IMR-90 (cell line): ENCODE measurements at regions not wholly inside any gene's neighbourhood (a gene's known extent, or its start where the extent isn't known, plus 50 kb on each side); places are given as distances from the start of the nearest gene placed in this dataset.

ENCODE experiments used
- ATAC-seq: fragments of 200-7000 bp; cut with Tn5 transposase; 2 replicates; pipeline ENCODE4 v1.9.1; 2020; ENCODE audit warnings: low read depth, mild to moderate bottlenecking, moderate library complexity
- BruUV-seq: library from RNA; stranded (reverse); fragments of 400-500 nt; replicated peaks from 2 replicates; lab custom pipeline; 2021; lab: Mats Ljungman, UMichigan
- CTCF ChIA-PET: fragments of 300-600 bp; formaldehyde crosslinking; extraction: SDS; loops from one replicate; lab custom pipeline; 2021; ENCODE audit warnings: antibody characterized with exemption; lab: Yijun Ruan, JAX
- POLR2A ChIA-PET: fragments of 300-600 bp; sonication (Branson Sonifier 250); formaldehyde crosslinking; loops from one replicate; lab custom pipeline; 2022; ENCODE audit warnings: antibody characterized with exemption; ENCODE audit not compliant: unreplicated experiment; lab: Charles Lee
- DNase-seq: peaks from one replicate; pipeline ENCODE4 v3.0.0; 2013
- H2AFZ ChIP-seq: replicated peaks from 2 replicates; pipeline ENCODE3; 2013; ENCODE audit warnings: low read length, mild to moderate bottlenecking; ENCODE audit not compliant: poor library complexity
- H2AK5ac ChIP-seq: 2 replicates; pipeline ENCODE4 v1.6.1; 2013; ENCODE audit warnings: low read depth, low read length, inconsistent platforms
- H2AK9ac ChIP-seq: replicated peaks from 2 replicates; pipeline ENCODE3; 2013; ENCODE audit warnings: mild to moderate bottlenecking, low read depth, low read length, moderate library complexity; ENCODE audit not compliant: poor library complexity
- H2BK120ac ChIP-seq: 2 replicates; pipeline ENCODE4 v1.6.1; 2013; ENCODE audit warnings: low read depth, low read length, inconsistent platforms
- H2BK15ac ChIP-seq: 3 replicates; pipeline ENCODE4 v1.6.1; 2013; ENCODE audit warnings: low read depth, low read length, inconsistent platforms
- H2BK20ac ChIP-seq: 2 replicates; pipeline ENCODE4 v1.6.1; 2013; ENCODE audit warnings: low read depth, mild to moderate bottlenecking, inconsistent platforms, low read length, moderate library complexity
- H2BK5ac ChIP-seq: 2 replicates; pipeline ENCODE4 v1.6.1; 2013; ENCODE audit warnings: mild to moderate bottlenecking, low read depth, low read length, inconsistent platforms; ENCODE audit not compliant: poor library complexity, severe bottlenecking
- H3K14ac ChIP-seq: replicated peaks from 2 replicates; pipeline ENCODE4 v1.6.1; 2013; ENCODE audit warnings: low read depth, low read length, inconsistent platforms
- H3K18ac ChIP-seq: 2 replicates; pipeline ENCODE4 v1.6.1; 2013; ENCODE audit warnings: low read depth, low read length, control low read depth
- H3K23ac ChIP-seq: 2 replicates; pipeline ENCODE4 v1.6.1; 2013; ENCODE audit warnings: low read depth, low read length, inconsistent platforms
- H3K27ac ChIP-seq: 2 replicates; pipeline ENCODE4 v1.5.1; 2013; ENCODE audit warnings: mild to moderate bottlenecking, control low read depth, low read length; ENCODE audit not compliant: insufficient read depth
- H3K27me3 ChIP-seq: 2 replicates; pipeline ENCODE4 v1.6.1; 2013; ENCODE audit warnings: low read length; ENCODE audit not compliant: control insufficient read depth, insufficient read depth
- H3K36me3 ChIP-seq: 2 replicates; pipeline ENCODE4 v1.6.1; 2013; ENCODE audit warnings: low read length, mixed read lengths; ENCODE audit not compliant: control insufficient read depth, insufficient read depth
- H3K4ac ChIP-seq: 2 replicates; pipeline ENCODE4 v1.6.1; 2013; ENCODE audit warnings: low read depth, low read length, inconsistent platforms
- H3K4me1 ChIP-seq: 2 replicates; pipeline ENCODE4 v1.6.1; 2013; ENCODE audit warnings: low read length, mixed read lengths; ENCODE audit not compliant: control insufficient read depth, insufficient read depth
- H3K4me2 ChIP-seq: 2 replicates; pipeline ENCODE4 v1.6.1; 2013; ENCODE audit warnings: low read depth, mild to moderate bottlenecking, control low read depth, low read length, moderate library complexity
- H3K4me3 ChIP-seq: 2 replicates; pipeline ENCODE4 v1.5.1; 2013; ENCODE audit warnings: low read depth, mild to moderate bottlenecking, control low read depth, low read length, moderate library complexity; ENCODE audit not compliant: insufficient read depth
- H3K56ac ChIP-seq: 2 replicates; pipeline ENCODE4 v1.6.1; 2013; ENCODE audit warnings: low read length, inconsistent platforms; ENCODE audit not compliant: insufficient read depth; ENCODE audit errors: extremely low read depth
- H3K79me1 ChIP-seq, 2 experiments: 2 replicates each; pipeline ENCODE4 v1.6.1; 2013; ENCODE audit warnings: low read length in 2 of 2, inconsistent platforms in 1 of 2, low read depth in 1 of 2
- H3K9ac ChIP-seq: 2 replicates; pipeline ENCODE4 v1.6.1; 2013; ENCODE audit warnings: low read depth, low read length, control low read depth
- H3K9me1 ChIP-seq: 2 replicates; pipeline ENCODE4 v1.6.1; 2013; ENCODE audit warnings: low read length, inconsistent platforms; ENCODE audit not compliant: insufficient read depth
- H3K9me3 ChIP-seq: 2 replicates; pipeline ENCODE4 v1.6.1; 2013; ENCODE audit warnings: low read length; ENCODE audit not compliant: control insufficient read depth, insufficient read depth
- H4K20me1 ChIP-seq: 2 replicates; pipeline ENCODE4 v1.6.1; 2013; ENCODE audit warnings: low read length, inconsistent platforms; ENCODE audit not compliant: insufficient read depth
- H4K5ac ChIP-seq: 2 replicates; pipeline ENCODE4 v1.6.1; 2013; ENCODE audit warnings: mild to moderate bottlenecking, low read depth, low read length, control low read depth
- H4K8ac ChIP-seq, 2 experiments: 2 replicates each; pipeline ENCODE4 v1.6.1; 2013; ENCODE audit warnings: low read depth in 2 of 2, low read length in 2 of 2, control low read depth in 1 of 2, inconsistent platforms in 1 of 2
- H4K91ac ChIP-seq: 2 replicates; pipeline ENCODE4 v1.6.1; 2013; ENCODE audit warnings: low read depth, low read length, inconsistent platforms; ENCODE audit not compliant: insufficient read depth
- BHLHE40 ChIP-seq: fragments of 150-350 bp; IDR thresholded peaks from 2 replicates; pipeline ENCODE4 v1.6.1; 2016; ENCODE audit warnings: mild to moderate bottlenecking, low read depth, low read length
- CHD1 ChIP-seq: IDR thresholded peaks from 2 replicates; pipeline ENCODE4 v1.6.1; 2012; ENCODE audit warnings: low read depth, low read length, improper control_type of control experiment
- FOS ChIP-seq: fragments of 150-350 bp; IDR thresholded peaks from 2 replicates; pipeline ENCODE4 v1.6.1; 2016; ENCODE audit warnings: low read depth, low read length
- MAFK ChIP-seq: IDR thresholded peaks from 2 replicates; pipeline ENCODE4 v1.6.1; 2012; ENCODE audit warnings: low read depth, low read length, improper control_type of control experiment
- MAZ ChIP-seq: IDR thresholded peaks from 2 replicates; pipeline ENCODE4 v1.6.1; 2012; ENCODE audit warnings: low read depth, mild to moderate bottlenecking, low read length, improper control_type of control experiment, moderate library complexity, borderline replicate concordance
- MXI1 ChIP-seq: IDR thresholded peaks from 2 replicates; pipeline ENCODE4 v1.6.1; 2012; ENCODE audit warnings: low read depth, mild to moderate bottlenecking, low read length, moderate library complexity, borderline replicate concordance
- NFE2L2 ChIP-seq: fragments of 150-350 bp; IDR thresholded peaks from 2 replicates; pipeline ENCODE4 v1.6.1; 2016; ENCODE audit warnings: low read depth, mild to moderate bottlenecking, low read length
- POLR2A ChIP-seq: IDR thresholded peaks from 2 replicates; pipeline ENCODE4 v1.6.1; 2012; ENCODE audit warnings: mild to moderate bottlenecking, low read depth, low read length
- RAD21 ChIP-seq: IDR thresholded peaks from 2 replicates; pipeline ENCODE4 v1.6.1; 2012; ENCODE audit warnings: low read length, improper control_type of control experiment
- RCOR1 ChIP-seq: IDR thresholded peaks from 2 replicates; pipeline ENCODE4 v1.6.1; 2012; ENCODE audit warnings: mild to moderate bottlenecking, low read length, improper control_type of control experiment; ENCODE audit not compliant: insufficient replicate concordance
- SMC3 ChIP-seq: fragments of 150-350 bp; IDR thresholded peaks from 2 replicates; pipeline ENCODE4 v1.6.1; 2016; ENCODE audit warnings: low read depth, mild to moderate bottlenecking, antibody characterized with exemption, low read length, moderate library complexity
- WGBS, 2 experiments: methylation state at CpG; one replicate each; pipeline versions ENCODE4 v1.1.5 to v1.1.7; 2013; ENCODE audit warnings: missing lambda C conversion rate in 2 of 2; ENCODE audit not compliant: insufficient read length in 1 of 2; ENCODE audit errors: extremely low coverage in 2 of 2; 5-methylcytosine and 5-hydroxymethylcytosine counted together
- dilution Hi-C: fragments of 300-500 bp; cut with HindIII; formaldehyde crosslinking; loops from one replicate; pipeline ENCODE4 v1.14.3; 2018; ENCODE audit warnings: low sequenced_read_pairs; ENCODE audit not compliant: unreplicated experiment
- in situ Hi-C: fragments of 300-500 bp; cut with MboI; formaldehyde crosslinking; loops from 3 replicates; pipeline ENCODE4 v1.14.3; 2019; ENCODE audit warnings: low sequenced_read_pairs, inconsistent platforms, mixed read lengths
- intact Hi-C: fragments of 100-400 bp; cut with micrococcal nuclease; formaldehyde crosslinking; loops from 2 replicates; pipeline ENCODE4 v1.10.0; 2022
- TF ChIP-seq, protein P1 (sequence below): fragments of 150-350 bp; IDR thresholded peaks from 2 replicates; pipeline ENCODE4 v1.6.1; 2017; ENCODE audit warnings: mild to moderate bottlenecking, antibody characterized with exemption, low read length, low read depth
- TF ChIP-seq, protein P2 (sequence below): conservative IDR thresholded peaks from 2 replicates; pipeline ENCODE4 v1.5.1; 2012; ENCODE audit warnings: mild to moderate bottlenecking, low read depth, low read length, improper control_type of control experiment

DNA sequence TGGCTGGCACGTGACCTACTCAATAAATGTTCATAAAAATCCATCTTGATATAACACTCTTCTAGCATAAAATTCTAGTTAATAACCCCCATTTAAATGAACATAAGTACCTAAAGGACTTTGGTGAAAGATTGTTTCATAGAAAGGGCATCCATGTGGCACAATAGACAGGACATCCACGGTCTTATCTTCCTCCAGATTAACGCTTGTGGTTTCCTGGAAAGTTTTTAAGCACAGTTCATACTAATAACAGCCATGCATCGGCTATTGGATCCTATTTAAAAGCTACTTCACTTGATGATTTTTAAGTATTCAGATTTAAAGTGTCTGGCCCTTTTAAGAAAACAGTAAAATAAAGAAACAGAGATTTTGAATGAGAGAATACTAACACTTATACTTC lies 288.3 kb downstream of the AHR start:
- Histone ChIP-seq H3K9me3 (no peaks in the 10 kb centered on the region), H3K9me1 (no peaks in the 10 kb centered on the region; the same call in 1 of the 2 replicates), H3K79me1 (no peaks in the 10 kb centered on the region), H2BK15ac (no peak overlapping the region), H3K36me3 (no peaks in the 10 kb centered on the region), H3K18ac (no peak overlapping the region), H4K5ac (no peak overlapping the region), H2BK120ac (no peak overlapping the region), H3K4ac (no peak overlapping the region), H3K4me3 (no peak overlapping the region), H3K4me2 (no peak overlapping the region), H4K8ac (no peak overlapping the region), H4K91ac (no peak overlapping the region), H2BK20ac (no peak overlapping the region), H2AK9ac (no peak overlapping the region), H2AK5ac (no peak overlapping the region), H4K20me1 (no peaks in the 10 kb centered on the region), H3K56ac (no peak overlapping the region), H3K9ac (no peak overlapping the region), H3K27me3 (no peaks in the 10 kb centered on the region; the same call in none of the 2 replicates), H2BK5ac (no peak overlapping the region), H3K4me1 (peaks cover 2% of the 10 kb centered on the region), H3K27ac (no peak overlapping the region), H2AFZ (no peak overlapping the region), H3K14ac (no peak overlapping the region), H3K23ac (no peak overlapping the region)
- dilution Hi-C loops, result no loop called here
- ATAC-seq (no peak), DNase-seq (no peak)
- intact Hi-C loops, result no loop called here
- no TSS peak for BruUV-seq
- in situ Hi-C loops, result no loop called here
- CTCF ChIA-PET, result no interaction called here
- TF ChIP-seq, protein P1, sequence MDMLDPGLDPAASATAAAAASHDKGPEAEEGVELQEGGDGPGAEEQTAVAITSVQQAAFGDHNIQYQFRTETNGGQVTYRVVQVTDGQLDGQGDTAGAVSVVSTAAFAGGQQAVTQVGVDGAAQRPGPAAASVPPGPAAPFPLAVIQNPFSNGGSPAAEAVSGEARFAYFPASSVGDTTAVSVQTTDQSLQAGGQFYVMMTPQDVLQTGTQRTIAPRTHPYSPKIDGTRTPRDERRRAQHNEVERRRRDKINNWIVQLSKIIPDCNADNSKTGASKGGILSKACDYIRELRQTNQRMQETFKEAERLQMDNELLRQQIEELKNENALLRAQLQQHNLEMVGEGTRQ, result no peak
- no peak for TF ChIP-seq MXI1
- TF ChIP-seq RCOR1, result no peak
- no peak for TF ChIP-seq MAFK
- TF ChIP-seq, protein P2, sequence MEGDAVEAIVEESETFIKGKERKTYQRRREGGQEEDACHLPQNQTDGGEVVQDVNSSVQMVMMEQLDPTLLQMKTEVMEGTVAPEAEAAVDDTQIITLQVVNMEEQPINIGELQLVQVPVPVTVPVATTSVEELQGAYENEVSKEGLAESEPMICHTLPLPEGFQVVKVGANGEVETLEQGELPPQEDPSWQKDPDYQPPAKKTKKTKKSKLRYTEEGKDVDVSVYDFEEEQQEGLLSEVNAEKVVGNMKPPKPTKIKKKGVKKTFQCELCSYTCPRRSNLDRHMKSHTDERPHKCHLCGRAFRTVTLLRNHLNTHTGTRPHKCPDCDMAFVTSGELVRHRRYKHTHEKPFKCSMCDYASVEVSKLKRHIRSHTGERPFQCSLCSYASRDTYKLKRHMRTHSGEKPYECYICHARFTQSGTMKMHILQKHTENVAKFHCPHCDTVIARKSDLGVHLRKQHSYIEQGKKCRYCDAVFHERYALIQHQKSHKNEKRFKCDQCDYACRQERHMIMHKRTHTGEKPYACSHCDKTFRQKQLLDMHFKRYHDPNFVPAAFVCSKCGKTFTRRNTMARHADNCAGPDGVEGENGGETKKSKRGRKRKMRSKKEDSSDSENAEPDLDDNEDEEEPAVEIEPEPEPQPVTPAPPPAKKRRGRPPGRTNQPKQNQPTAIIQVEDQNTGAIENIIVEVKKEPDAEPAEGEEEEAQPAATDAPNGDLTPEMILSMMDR, result no peak
- TF ChIP-seq POLR2A, result no peak
- no peak for TF ChIP-seq BHLHE40
- TF ChIP-seq FOS, result no peak
- no peak for TF ChIP-seq RAD21
- no peak for TF ChIP-seq MAZ
- TF ChIP-seq SMC3, result no peak
- no peak for TF ChIP-seq CHD1
- no peak for TF ChIP-seq NFE2L2
- POLR2A ChIA-PET, result no interaction called here
- no CpG with 5 or more reads among the region's 4 CpGs for WGBS, 2 experiments
